ENCODE measurements at regions not wholly inside any gene's neighbourhood (a gene's known extent, or its start where the extent isn't known, plus 50 kb on each side); places are given as distances from the start of the nearest gene placed in this dataset.

GRCh38 chrX:121853762-121854613 is 806.6 kb downstream of the GLUD2 start:
- Histone ChIP-seq H4K20me1 (ENCODE audit: control insufficient read depth, extremely low read depth, insufficient read depth, low read length) (no peaks in the 10 kb centered on the region), H3K4me3 (ENCODE audit: control insufficient read depth in 2 of 3, extremely low read depth in 1 of 3, insufficient read depth in 2 of 3, low read depth in 1 of 3, low read length in 3 of 3) (no peak overlapping the region), H3K36me3 (ENCODE audit: control insufficient read depth in 2 of 2, extremely low read depth in 1 of 2, insufficient read depth in 2 of 2, low read length in 2 of 2) (no peaks in the 10 kb centered on the region), H3K4me1 (ENCODE audit: control insufficient read depth, extremely low read depth, insufficient read depth, low read length) (no peaks in the 10 kb centered on the region), H3K9me3 (ENCODE audit: control insufficient read depth, low read depth, low read length) (no peaks in the 10 kb centered on the region), H3K27me3 (ENCODE audit: control insufficient read depth, extremely low read depth, insufficient read depth, low read length) (no peaks in the 10 kb centered on the region), H3K79me2 (ENCODE audit: control insufficient read depth, insufficient read depth, low read length) (no peaks in the 10 kb centered on the region), H3K9ac (ENCODE audit: control insufficient read depth, extremely low read depth, insufficient read depth, low read length) (no peak overlapping the region), H3K9me1 (ENCODE audit: control insufficient read depth, extremely low read depth, insufficient read depth, low read length) (no peaks in the 10 kb centered on the region), H2AFZ (ENCODE audit: control insufficient read depth, low read length) (no peak overlapping the region), H3K4me2 (ENCODE audit: control insufficient read depth, extremely low read depth, insufficient read depth, low read depth, low read length) (no peak overlapping the region), H3K27ac (ENCODE audit: control insufficient read depth, insufficient read depth, low read length) (no peak overlapping the region)
- FAIRE-seq (no peak), DNase-seq (ENCODE audit: low read depth, low spot score) (no peak)
- dilution Hi-C loops (cut with MboI; ENCODE audit: extremely low pct_ligation_motif_present, low sequenced_read_pairs), result no loop called here
- TF ChIP-seq EZH2 (IDR thresholded peaks at IDR 0.05; ENCODE audit: low read length), result no peak
- TF ChIP-seq CTCF (optimal IDR thresholded peaks at IDR 0.05 in 1 of 3, IDR thresholded peaks at IDR 0.05 in 1 of 3, conservative IDR thresholded peaks at IDR 0.05 in 1 of 3; ENCODE audit: extremely low read depth in 1 of 3, insufficient read depth in 2 of 3, low read length in 3 of 3), result no peak

GRCh38 chrX:121854614-121854911 is 807.2 kb downstream of the GLUD2 start:
- H3K79me2 ChIP-seq (ENCODE audit: control insufficient read depth, insufficient read depth, low read length), result no peaks in the 10 kb centered on the region
- dilution Hi-C loops (cut with MboI; ENCODE audit: extremely low pct_ligation_motif_present, low sequenced_read_pairs), result no loop called here
- no peak for FAIRE-seq

More at GRCh38 chrX:121854614-121854911, 807.2 kb downstream of the GLUD2 start:
- no peak for TF ChIP-seq CTCF (optimal IDR thresholded peaks at IDR 0.05 in 1 of 3, IDR thresholded peaks at IDR 0.05 in 1 of 3, conservative IDR thresholded peaks at IDR 0.05 in 1 of 3; ENCODE audit: extremely low read depth in 1 of 3, insufficient read depth in 2 of 3, low read length in 3 of 3)
- TF ChIP-seq EZH2 (IDR thresholded peaks at IDR 0.05; ENCODE audit: low read length), result no peak
- Histone ChIP-seq H3K9me3 (ENCODE audit: control insufficient read depth, low read depth, low read length) (no peaks in the 10 kb centered on the region), H2AFZ (ENCODE audit: control insufficient read depth, low read length) (no peak overlapping the region), H3K27me3 (ENCODE audit: control insufficient read depth, extremely low read depth, insufficient read depth, low read length) (no peaks in the 10 kb centered on the region), H3K36me3 (ENCODE audit: control insufficient read depth in 2 of 2, extremely low read depth in 1 of 2, insufficient read depth in 2 of 2, low read length in 2 of 2) (no peaks in the 10 kb centered on the region), H4K20me1 (ENCODE audit: control insufficient read depth, extremely low read depth, insufficient read depth, low read length) (no peaks in the 10 kb centered on the region), H3K4me3 (ENCODE audit: control insufficient read depth in 2 of 3, extremely low read depth in 1 of 3, insufficient read depth in 2 of 3, low read depth in 1 of 3, low read length in 3 of 3) (no peak overlapping the region), H3K9me1 (ENCODE audit: control insufficient read depth, extremely low read depth, insufficient read depth, low read length) (no peaks in the 10 kb centered on the region), H3K4me2 (ENCODE audit: control insufficient read depth, extremely low read depth, insufficient read depth, low read depth, low read length) (no peak overlapping the region), H3K27ac (ENCODE audit: control insufficient read depth, insufficient read depth, low read length) (no peak overlapping the region), H3K4me1 (ENCODE audit: control insufficient read depth, extremely low read depth, insufficient read depth, low read length) (no peaks in the 10 kb centered on the region), H3K9ac (ENCODE audit: control insufficient read depth, extremely low read depth, insufficient read depth, low read length) (no peak overlapping the region)
- no peak for DNase-seq (ENCODE audit: low read depth, low spot score)

Measured in keratinocyte (primary cell).